GM19372 (cell line): ENCODE measurements at regions not wholly inside any gene's neighbourhood (a gene's known extent, or its start where the extent isn't known, plus 50 kb on each side); places are given as distances from the start of the nearest gene placed in this dataset.

Experiments used
- ATAC-seq: cut with Tn5 transposase; IDR thresholded peaks from one replicate; pipeline ENCODE4 v1.9.1; 2021; ENCODE audit warnings: mild to moderate bottlenecking, low read depth, moderate library complexity; ENCODE audit not compliant: unreplicated experiment

DNA sequence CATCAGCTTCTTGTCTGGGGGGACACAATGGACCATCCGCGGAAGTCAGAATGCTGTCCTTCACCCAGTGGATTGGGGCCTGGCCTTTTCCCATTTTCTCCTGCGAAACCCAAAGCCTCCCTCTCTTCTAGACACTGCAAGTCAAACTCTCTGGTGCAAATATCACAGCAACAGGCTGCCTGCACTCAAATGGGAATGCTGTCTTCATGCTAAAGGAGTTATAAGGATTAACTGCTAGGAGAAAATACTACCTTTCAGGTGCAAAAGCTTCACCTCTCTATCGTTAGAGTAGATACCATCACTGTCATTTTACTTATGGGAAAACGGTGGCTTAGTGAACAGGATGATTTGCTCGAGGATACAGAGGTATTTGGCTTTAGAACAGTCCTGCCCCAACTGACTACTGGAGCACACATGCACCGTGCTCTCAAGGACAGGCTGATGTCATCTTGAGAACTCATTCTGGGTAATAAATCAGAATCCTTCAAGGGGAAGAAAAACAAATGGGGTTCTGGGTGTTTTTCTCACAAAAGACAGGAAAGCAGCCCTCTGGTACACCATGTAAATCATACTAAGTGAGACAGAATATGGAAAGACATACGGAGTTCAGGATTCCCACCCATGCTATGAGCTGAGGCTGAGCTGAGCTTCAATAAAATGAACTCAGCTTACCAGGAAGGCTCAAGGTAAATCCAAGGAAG lies 100.9 kb downstream of the SAMD9 start:
- no peak for ATAC-seq

DNA sequence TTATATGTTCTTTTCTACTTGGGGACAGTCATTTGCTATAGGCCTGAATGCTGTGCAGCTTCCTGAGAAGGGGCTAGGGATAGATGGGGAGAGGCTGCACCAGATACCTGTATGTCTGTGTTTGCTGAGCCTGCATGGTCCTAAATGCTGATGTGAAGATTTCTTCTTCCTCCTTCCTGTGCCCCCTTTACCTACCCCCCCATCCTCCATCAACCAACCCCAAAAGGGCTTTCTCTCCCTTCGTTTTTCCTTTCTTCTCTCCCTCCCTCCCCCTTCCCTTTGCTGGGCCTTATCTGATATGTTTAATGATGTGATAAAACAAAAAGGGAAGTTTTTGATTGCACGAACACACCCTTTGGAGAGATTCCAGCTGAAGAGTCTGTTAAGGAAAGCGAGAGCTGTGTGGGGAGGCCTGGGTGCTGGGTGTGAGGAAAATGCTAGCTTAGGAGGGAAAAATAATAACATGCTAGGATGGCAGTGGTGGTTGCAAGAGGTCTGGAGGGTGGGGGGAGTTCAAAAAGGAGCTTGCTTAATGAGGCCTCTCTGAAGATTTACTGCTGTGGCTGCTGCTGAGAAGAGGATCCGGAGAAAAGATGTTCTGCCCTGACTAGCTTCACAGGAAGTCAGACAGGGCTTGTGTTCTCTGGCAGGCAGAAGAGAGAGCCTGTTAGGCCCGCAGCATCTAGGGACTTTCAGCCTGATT lies 101.8 kb downstream of the SAMD9 start:
- ATAC-seq, result no peak

DNA sequence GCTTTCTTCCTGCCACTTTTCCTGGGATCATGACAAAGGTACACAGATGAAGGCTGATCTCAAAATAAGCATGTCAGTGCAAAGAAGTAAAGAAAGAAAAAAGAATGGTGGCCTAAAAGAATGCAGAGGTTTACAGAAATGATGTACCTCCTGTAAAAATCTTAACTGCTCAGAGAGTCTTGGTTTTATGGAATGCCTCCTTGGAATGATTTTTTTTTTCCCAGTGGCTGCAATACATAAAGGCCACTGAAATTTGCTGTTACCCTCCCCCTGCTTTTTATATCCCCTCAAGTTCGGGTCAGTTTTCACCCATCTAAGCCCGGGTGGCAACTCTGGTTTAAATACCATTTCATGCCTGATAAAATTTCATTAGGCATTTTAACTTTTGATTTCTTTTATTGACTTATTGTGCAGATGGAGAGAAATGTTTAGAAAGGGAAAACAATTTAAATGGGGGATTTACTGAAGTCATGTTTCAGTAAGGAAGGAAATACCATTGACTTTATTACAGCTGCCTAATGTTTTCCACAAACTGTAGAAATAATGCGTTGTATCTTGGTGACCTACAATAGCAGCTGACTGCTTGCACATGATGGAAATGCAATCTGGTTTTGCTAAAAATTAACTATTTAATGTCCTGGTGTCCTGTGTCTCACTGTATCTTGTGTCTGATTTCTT lies 102.5 kb downstream of the SAMD9 start:
- ATAC-seq, result no peak

DNA sequence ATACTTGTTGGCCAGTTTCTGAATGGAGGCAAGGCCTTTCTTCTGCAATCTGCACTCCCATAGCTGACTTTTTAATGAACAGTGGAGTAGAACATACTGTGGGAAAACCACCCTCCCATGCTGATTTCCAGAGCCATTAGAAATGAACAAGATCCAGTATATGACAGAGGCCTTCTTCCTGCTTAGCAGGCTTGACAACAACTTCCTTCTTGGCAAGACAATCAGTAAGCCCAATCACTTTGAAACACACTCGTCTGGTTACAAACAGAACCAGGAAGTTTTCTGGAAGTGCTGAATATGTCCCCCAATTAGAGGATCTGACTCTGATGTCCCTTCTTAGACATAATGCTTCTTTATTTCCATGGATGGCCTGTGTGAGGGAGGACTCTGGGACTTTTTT lies 103.4 kb downstream of the SAMD9 start:
- no peak for ATAC-seq

DNA sequence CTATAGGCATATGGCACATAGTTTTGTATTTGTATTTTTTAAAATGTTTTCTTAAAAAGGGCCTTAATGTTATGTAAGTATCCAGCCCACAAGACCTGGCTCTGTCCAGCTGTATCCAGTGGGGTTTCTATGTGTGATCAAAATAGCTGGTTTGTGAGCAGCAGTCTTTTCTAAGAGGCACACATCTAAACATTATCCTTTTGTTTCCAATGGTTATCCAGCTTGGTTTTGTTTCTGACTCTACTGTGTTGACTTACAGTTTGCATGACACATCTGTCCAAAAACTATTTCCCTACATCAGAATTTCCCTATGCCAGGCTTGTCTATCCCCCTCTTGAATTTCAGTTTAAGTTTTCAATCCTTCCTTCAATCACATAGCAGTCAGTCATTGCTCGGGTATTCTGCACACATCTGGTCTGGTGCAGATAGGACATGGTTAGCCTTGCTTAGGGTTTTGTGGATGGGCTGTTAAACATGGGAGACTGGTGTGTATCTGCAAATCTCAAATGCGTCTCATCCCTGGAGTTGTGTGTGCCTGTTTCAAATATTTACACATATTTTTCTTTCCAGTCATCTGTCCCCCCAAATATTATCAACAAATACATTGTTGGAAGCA lies 104.2 kb downstream of the SAMD9 start:
- no peak for ATAC-seq

DNA sequence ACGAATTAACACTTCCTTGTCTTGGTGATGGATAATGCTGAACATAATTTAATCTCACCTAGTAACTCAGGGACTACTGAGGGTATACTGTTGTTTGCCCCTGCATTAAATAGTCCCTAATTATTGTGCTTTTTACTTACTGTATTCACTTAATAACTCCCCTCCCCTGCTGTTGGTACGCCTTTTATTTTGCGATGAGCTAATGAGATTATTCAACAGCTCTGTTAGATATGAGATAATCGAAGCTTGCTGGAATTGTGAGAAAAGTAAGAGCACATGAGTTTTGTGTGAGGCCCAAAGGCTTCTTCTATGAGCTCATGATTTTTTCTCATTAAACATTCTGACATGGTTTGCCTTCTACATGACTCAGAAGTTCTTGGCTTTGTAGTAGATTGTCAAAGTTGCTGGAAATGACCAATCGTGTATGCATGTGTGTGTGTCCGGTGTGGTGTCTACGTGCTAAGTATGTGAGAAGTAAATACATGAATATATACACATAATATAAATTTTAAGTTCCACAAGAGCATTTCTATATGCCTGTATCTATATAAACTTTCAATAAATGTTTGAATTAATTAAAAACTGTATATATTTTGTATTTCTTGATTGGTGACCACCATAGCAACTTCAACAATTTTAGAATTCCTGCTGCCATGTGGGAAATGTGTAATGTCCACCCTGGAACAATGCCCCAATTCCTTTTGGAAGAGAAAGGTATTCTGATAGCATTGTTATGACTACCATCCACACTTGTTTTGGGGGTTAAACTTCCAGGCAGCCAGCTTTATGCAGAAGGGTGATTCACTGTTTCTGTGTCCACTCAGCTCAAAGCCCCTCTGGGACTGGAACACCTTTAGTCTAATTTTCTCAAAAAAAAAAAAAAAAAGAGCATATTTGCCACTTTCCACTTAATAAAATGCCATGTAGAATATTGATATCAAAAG lies 106.2 kb downstream of the SAMD9 start:
- no peak for ATAC-seq

DNA sequence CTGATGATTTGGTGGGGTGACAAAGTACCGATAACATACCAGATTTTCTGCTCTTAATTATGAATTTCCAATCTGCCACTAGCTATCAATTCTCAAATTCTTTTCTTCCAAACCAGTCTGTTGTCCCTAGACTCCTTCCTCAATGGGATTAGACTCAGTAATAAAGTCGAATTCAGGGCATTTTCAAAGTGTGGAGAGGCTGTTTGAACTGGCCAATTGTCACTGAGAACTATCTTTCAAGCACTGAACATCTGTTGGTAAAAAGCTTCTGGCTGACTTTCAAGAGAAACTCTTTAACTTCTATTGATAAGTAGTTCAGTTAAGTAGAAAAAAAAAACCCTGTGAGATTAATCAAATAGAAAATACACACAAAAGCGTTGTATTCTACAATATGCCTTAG lies 108.9 kb downstream of the SAMD9 start:
- ATAC-seq, result no peak

DNA sequence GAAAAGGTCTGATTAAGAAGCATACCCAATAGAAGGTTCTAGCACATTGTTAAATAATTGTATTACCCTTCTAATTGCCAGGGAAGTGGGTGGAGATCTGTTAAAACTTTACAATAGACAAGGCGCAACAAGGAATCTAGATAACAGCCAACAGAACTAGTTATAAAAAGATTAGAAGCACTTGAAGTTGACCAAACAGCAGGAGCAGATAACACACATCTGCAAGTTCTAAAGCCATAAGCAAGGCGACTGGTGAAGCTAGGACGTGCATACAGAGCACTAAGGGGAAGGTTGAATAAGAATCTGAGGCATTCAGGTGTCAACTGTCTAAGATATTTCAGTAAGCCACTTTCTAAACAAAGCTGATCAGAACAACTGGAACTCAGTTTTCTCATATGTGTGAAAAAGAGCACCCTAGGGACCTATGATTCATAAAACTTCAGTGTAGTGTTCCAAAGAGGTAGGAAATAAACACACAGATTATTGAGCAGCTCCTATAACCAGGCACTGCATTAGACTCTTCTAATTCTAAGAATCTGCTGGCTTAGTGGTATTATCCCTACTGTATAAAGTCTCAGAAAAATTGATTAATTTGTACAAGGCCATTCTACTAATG lies 111.2 kb downstream of the SAMD9 start:
- no peak for ATAC-seq

DNA sequence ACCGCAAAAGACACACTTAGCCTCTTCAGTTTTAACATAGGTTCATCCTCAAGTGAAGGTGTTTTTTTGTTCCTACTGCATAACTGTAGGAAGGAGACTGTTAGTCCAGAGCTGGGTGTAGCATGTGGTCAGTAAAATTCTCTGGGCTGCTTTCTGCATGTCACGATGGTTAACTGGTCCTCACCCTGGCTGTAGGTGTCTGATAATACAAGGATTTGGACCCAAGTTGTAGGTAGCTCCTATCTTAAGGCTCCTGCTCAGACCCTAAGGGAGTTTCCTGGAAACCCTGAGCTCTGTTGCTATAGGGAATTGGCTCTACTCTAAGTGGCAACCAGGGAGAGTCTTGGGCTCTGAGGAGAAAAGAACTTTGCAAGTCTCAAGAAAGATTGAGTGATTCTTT lies 112.9 kb downstream of the SAMD9 start:
- no peak for ATAC-seq

DNA sequence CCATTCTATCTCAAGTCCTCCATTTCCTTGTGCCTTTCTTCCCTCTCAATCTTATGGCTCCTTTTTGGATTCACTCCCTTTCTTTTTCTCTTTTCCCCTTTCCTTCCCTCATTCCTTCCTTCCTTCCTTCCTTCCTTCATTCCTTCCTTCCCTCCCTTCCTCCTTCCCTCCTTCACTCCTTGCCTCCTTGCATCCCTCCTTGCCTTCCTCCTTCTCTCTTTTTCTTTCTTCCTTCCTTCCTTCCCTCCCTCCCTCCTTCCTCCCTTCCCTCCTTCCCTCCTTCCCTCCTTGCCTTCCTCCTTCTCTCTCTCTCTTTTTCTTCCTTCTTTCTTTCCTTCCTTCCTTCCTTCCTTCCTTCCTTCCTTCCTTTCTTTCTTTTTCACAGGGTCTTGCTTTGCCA lies 120.1 kb downstream of the SAMD9 start:
- ATAC-seq, result no peak

DNA sequence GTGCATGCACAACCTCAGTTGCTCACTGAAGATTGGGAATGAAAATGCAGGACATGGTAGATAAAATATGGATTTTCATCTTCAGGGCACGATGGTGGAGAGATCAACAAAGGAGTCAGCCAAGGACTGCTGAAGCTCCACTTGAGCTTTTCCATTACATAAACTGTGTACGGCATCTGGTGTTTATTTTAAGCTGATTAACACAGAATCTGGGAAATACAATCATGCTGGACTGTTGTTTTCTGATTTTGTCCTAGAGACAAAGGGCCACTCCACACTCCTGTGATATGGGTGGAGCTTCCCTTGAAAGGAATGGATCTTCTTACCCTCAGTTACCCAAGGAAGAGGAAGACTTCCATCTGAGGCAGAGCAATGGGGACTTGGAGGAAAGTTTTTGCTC lies 120.6 kb downstream of the SAMD9 start:
- ATAC-seq, result no peak

DNA sequence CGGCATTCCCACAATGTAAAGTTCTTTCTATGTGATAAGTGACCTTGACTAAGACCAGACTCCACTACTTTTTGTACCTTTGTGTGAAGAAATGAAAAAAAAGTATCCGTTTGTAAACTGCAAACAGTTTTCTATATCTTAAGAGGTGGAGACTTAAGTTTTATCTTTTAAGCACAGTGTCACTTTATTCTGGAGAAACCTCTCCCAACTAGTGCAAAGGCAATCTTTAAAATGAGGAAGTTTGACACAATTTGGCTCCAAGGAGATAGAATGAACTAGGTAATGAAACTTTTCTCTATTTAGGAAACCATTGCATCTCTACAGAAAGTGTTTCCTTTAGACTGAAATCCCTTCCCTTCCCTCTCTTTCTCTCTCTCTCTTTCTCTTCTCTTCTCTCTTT lies 122.9 kb downstream of the SAMD9 start:
- ATAC-seq, result no peak

DNA sequence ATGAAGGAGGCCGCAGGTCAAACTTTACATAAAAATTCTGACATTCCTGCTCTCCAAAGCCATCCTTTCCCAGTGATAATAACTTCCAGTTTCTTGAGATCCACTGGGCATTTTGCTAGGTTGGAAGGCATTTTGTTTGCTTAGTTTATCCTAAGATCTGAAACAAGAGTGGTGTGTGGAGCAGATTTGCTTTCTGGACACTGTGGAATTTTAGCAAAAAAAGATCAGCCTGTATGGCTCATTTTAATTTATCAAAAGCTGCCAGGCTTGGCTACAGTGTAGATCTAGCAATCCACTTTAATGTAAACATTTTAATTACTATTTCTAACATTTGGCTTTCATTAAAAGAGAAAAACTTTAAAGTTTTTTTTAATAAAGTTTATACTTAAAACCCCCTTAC lies 124.8 kb downstream of the SAMD9 start:
- no peak for ATAC-seq

DNA sequence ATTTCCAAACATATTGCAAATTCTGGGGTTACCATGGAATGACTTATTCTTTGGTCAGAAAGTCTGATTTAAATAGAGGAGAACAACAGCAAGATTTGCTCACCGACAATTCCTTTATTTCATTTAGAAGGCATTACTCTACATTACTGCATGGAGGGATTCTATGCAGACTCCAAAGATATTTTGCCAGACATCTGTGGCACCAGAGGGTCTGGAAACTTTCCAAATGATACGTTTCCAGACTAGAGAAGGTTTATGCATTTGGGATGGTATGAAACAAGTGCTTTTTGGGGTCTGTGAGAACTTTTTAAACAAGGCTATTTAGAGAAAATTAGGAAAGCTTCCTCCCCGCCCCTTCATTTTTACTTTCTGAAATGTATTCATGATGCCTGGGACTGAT lies 125.3 kb downstream of the SAMD9 start:
- no peak for ATAC-seq

DNA sequence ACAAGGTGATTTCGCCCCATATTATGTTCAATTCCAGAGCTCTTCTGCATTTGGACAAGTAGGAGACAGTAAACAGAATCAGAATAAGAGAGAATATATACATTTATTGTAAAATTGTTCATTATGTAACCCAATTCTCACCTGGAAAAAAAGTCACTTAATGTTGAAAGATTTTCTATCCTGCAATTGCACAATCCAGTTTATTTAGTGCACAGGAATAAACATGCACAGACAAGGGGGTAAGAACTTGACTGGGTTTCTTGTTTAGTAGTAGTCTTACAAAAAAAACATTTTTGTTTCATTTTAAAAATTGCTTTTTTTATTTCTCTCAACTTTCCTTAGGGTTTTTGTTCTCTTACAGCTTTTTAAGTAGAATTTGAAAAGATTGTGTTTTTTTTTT lies 126.6 kb downstream of the SAMD9 start:
- ATAC-seq, result no peak

DNA sequence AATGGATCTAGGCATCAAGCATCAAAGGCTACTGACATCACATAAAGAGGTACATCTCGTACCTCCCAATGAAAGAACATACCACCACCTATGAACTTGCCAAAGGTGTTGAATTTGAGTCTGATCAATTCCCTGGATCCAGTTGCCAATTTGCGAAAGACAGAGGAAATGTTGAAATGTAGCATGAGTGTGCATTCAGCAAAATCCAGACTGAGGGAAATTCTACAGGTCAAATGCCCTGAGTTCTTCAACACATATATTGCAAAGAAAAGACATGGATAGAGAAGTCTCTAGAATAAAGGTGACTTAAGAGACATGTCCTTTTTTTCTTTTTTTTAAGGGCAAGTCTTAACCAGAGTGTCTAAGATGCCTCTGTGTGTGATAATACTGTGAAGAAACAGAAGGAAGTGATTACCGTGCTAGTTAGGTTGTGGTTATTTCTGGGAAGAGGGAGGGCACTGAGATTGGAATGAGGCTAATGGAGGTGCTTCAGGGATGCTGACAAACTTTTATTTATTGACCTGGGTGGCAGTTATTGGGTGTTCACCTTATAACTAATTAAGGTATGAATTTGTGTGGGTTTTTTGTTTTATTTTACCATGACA lies 128.7 kb downstream of the SAMD9 start:
- ATAC-seq, result no peak

DNA sequence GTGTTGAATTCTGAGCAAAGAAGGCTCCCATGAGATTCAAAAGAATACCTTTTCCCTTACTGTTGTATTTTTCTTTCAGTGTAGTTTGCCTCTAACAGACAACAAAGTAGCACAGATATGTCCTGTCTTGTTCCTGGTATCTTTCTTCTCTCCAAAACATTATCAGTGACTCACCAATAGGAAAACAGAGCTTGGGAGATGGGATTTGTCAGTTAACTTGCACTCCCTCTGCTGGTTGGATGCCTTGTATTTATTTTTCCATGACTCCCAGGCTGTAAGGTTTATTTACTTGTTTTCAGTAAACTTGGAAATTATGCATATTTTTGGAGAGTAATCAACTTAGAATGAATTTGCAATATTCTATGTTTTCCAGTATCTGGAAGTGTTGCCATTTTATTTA lies 129.7 kb downstream of the SAMD9 start:
- no peak for ATAC-seq

DNA sequence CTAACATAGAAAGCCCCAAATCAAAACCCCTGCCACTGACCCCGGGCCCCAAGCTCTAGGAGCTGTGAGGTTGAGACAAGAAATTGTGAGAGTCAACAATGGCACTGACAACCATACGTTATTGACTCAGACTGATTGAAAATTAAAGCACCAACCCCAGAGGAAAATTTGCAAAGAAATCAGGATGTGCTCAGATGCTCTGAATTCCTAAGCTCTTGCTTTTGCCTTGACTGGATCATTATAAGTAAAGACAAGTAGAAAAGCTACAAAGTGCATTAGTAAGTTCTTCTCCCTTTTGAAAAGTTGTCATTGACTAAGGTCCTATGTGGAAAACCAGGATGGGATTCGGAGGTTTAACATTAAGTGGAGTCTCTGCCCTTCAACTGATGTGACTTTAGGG lies 130.2 kb downstream of the SAMD9 start:
- ATAC-seq, result no peak

DNA sequence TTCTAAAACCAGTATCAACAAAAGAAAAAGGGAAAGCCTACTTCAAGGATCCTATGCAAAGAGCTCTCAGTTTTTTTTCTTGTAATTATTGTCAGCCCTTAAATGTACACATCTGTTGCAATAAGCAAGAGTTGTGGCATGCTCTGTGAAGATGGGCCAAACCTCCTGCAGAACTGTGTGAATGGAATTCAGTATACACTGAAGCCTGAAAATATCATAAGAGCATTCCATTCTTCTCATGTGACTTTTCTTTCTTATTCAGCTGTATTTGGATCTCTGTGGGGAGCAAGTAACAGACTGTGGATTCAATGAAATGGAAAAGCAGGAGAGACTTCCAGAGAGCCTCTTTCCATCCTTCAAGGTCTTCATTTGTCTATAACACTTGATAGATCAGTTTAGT lies 130.7 kb downstream of the SAMD9 start:
- no peak for ATAC-seq

DNA sequence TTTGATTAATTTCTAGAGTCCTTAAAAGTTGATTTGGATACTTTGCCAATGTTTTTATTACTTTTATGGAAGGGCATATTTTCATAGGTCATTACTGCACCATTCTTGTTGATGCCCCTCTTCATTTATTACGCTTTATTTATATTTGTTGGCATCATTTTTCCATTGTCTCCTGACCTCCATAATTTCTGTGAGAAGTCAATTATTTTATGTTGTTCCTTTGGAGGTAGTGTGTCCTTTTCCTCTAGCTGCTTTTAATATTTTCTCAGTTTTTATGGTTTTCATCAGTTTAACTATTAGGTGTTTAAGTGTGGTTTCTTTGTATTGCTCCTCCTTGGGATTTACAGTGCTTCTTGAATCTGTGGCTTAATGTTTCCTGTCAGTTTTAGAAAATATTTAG lies 134.9 kb downstream of the SAMD9 start:
- ATAC-seq, result no peak
